Epidermal melanocyte (primary cell): ENCODE measurements at regions not wholly inside any gene's neighbourhood (a gene's known extent, or its start where the extent isn't known, plus 50 kb on each side); places are given as distances from the start of the nearest gene placed in this dataset.
"Not testable (repeated sequence)": the region's sequence is repeated elsewhere in the genome, so short reads cannot be mapped to it uniquely, and the experiment has no call there.

Experiments
- DNase-seq: peaks from one replicate; pipeline ENCODE4 v3.0.0; 2011; ENCODE audit warnings: low spot score; ENCODE audit not compliant: insufficient read length

DNA sequence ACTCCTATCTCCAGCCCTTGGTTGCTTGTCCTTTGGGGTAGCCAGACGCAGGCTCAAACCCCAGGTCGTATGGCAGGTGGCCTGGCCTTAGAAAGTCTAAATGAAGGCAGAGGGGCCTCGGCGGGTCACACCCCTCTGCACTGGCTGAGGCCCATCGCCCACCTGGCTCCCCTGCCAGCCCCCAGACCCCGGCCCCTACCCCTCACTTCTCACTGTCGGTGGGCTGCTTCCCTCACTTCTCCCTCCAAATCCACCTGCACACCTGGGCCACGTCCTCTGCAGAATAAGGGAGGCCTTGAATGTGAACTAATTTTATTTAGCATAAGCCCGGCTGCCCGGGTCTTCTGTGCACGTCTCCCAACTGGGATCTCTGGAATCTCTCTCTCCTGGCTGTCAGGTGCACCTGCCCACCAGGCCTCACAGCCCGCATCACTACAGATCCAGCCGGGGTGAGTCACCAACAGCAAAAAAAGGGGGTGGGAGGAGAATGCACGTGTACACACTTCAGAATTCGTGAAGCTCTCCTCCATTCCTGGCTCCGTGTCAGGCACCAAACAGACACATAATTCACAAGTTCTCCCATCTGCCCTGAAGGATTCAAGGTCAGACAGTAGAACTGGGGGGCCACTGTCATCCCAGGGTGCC lies 107.5 kb upstream of the SIM2 start:
- no peak for DNase-seq

DNA sequence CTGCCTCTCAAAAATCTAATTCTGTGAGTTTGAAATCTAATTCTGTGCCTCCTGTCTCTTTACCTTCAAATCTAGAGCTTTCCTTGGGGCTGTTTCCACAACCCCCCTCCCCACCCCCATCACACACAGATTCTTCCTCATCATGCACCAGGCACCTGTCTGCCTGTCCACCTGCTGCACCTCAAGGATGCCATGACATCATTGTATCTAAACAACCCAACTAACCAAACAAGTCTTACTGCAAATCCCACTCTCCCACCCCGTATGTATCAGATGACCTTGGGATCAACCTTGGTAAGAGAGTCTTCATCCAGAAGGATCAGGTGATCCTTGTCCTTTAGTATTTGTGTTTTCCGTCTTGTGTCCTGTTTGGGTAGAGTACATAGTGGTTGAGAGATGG lies 102.7 kb upstream of the SIM2 start:
- DNase-seq, result no peak

DNA sequence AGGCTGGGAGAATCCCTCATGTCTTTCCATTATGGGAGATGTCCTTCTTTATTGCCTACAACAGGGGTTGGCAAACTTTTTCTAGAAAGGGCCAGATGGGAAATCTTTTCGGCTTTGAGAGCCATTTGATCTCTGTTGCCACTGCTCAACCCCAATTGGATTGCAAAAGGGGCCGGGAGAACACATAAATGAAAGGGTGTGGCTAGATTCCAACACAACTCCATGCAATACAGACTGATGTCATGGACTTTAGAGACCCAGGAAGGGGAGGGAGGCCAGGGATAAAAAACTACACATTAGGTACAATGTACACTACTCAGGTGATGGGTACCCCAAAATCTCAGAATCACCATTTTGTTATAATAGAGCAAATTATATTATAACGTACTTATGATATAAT lies 97.6 kb upstream of the SIM2 start:
- DNase-seq, result no peak

DNA sequence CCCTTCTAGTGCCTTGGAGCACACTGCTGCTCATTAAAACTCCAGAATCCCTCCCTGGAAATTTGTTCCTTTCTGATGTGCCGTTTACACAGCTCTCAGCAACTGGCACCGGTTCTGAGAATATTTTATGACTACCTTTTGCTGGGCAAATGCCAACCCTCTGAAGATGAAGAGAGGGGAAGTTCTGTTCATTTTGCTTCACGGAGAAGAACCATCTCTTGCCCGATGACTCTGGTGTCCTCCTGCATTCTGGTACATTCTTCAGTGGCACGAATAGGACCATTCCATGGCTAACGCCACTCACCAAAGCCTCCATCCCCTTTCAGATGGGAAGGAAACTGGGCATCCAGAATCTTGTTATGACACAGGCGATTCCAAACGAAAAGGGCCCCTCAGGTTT lies 96.2 kb upstream of the SIM2 start:
- DNase-seq, result no peak

DNA sequence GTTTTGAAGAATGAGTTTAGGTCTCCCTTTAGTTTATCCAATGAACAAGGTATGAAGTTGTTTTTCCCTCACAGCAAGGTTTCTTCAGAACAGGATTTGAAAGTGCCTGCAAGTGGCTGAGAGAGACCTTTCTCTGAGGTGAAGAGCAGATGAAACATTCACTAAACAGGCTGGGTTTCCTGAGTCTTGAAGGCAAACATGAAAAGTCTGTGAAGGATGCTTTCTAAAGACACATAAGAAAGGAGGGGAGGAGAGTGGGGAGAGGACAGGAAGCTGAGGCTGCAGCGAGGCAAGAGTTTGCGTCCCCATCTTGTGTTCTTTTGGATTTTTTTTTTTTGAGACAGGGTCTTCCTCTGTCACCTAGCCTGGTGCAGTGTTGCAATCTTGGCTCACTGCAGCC lies 95.7 kb upstream of the SIM2 start:
- no peak for DNase-seq

DNA sequence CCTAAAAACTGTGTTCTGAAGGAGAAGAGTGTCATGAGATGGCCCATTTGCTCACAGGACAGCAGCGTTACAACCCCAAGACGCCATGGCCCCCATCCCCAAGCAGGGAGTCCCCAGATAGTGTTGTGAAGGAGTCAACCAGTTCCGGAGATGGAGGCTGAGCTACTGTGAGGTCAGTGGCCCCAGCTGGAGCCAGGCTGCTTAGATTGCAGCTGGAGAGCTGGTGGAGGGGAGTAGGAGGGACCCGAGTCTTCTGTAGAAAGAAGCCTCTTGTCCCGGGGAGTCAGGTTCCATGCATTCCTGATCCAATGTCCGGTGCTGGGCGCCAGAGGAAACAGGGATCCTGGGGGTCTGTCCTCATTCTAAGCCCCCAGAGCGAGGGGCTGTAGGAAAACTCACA lies 93.5 kb upstream of the SIM2 start:
- DNase-seq, result no peak

DNA sequence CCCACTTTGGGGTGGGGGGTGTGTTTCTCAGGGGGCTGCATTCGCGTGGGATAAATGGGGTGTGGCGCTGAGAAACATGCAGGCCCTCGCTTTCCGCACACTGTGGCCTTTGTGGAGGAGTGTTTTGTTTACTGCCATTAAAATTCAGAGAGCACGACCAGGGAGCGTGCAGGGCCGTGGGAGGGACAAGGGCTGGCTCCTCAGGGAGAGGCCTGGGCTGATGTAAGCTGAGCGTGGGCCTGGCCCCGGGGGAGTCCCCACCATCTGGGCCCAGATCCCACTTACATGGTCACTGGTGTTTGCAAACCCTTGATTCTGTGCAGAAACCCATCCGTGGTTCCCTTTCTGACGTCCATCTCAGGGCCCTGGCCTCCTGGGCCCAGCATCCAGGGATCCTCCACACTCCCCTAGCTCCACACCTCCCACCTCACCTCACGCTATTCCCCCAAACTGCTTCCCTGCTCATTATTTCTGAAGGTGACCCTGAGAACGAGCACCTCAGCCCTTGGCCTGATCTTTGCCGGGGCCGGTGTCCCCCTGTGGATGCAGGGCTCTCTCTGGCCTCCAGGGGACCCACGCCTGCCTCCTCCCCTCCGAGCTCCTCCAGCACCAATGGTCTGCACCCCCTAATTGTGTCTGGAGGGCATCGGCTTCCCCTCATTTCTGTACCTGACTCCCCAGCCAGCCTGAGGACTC lies 92.5 kb upstream of the SIM2 start:
- DNase-seq, result no peak

DNA sequence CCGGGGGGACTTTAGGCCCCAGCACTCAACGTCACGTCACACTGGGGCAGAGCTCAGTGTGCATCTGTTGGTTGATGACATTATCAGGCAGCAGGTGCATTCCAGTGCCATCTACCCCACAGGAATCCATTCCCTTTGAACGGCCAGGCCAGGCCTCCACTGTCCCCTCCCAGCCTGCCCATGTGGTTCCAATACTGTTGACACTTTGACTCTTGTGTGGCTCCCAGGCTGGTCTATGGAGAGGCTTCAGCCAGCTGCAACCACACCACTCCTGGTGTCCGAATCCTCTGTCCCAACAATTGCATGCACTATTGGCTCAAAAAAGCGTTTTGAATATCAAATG lies 92.0 kb upstream of the SIM2 start:
- DNase-seq, result no peak

DNA sequence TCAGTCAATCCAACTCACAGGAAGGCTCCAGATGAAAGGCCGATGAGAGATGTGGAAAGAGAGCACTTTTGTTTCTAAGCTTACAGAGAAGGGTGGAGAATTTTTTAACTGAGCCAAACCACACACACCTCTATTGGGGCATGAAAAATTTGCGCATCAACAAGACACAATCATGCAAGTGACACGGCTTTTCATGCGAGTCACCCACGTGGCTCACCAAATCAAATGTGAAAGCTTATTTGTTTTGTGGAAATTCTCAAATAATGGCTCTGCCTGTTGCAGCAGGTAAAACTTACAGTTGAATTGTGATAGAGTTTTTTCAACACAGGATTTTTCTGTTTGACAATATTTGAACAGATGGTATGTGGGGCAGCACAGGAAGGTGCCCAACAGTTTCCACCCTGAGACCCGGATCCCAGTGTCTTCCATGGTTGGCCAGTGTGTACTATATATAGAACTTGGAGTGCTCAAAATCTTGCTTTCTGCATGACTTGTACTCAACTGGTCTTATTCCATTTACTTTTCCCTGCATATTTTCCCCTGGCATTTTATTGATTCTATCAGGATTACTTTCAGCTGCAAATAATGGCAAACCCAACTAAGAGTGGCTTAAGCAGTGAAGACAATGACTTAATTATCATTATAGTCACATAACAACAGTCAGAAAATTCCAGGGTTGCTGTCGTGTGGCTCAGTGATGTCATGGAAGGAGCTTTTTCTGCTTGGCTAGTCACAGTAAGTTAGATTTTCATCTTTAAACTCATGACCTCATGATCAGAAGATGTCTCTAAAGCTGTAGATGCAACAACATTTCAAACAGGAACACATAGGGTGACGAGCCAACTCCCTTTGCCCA lies 90.6 kb upstream of the SIM2 start:
- DNase-seq, result no peak

DNA sequence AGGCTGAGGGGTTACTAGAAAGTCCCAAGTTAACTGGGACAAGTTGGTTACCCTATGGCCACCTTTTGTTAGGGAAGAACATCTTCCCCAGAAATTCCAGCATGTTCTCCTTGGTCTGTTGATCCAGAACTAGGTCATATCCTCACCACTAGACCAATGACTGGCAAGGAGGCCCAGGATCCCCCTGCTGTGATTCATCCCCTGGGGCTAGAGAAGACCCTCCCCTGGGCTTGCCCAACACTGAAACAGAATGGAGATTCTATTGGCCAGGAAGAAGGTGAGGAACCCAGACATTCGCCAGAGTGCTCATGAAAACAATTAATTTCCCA lies 90.1 kb upstream of the SIM2 start:
- no peak for DNase-seq

DNA sequence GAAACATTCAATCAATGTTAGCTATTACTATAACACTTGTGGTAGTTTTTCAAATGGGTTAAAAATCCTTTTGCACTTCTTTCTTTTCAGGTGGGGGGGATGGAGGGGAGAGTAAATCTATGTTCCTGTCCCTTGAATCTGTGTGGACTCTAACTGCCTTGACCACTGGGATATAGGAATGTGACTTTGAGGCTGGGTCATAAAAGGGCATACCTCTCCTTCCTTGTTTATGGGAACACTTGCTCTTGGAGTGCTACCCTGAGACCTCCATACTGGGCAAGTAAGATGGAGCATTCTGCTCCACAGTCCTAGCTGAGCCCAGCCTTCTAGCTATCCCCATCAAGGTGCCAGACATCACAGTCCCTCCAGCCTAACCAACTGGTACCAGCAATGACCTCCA lies 89.3 kb upstream of the SIM2 start:
- no peak for DNase-seq

DNA sequence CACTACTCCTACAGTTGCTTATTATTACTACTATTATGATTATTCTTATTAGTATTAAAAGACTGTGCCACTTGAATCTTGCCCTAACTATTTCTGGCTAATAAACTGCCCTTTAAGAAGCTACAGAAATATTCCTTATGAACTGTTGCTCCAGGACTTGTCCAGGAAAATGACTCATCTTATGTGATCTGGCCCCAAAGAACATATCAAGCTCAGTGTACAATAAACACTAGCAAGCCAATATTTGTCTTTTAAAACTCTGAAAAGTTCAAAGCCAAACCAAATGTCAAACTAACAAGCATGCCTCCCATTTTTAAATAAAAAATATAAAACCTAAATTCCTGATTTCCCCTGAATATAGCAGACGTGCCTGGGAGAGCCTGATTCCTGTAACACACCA lies 88.7 kb upstream of the SIM2 start:
- no peak for DNase-seq

DNA sequence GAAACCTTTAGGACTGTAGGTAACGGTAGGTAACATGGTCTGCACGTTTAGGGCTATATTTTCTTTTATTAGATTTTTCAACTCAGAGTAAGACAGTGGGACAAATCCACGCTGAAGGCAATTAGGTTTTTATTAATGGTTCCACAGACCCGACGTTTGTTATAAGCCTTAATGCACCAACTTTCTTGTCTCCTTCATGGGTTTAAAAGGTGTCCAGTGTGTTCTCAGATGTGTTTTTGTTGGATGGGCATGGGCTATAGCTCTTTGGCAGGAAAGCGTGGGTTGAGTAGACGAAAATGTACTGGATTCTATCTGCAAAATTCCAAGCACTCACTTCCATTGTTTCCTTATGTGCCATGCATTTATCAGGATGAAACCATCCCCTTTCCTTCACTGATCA lies 88.0 kb upstream of the SIM2 start:
- no peak for DNase-seq

DNA sequence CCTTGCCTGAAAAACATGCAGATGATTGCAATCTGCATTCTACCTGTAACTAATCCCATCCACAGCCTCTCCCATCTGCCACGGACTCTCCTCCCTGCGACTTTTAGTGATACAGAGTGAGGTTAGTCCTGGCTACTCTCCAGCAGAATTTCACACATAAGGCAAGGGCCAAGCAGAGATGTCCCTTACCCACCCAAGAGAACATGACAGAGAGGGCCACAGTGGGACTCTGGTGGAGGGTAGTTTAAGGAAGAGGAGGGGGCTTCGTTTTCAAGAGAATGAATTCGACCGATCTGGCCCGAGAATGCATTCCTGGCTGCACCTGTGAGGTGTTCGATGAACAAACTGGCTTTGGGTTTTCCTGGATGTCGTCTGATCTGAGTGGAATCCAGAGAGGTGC lies 87.5 kb upstream of the SIM2 start:
- DNase-seq, result no peak

DNA sequence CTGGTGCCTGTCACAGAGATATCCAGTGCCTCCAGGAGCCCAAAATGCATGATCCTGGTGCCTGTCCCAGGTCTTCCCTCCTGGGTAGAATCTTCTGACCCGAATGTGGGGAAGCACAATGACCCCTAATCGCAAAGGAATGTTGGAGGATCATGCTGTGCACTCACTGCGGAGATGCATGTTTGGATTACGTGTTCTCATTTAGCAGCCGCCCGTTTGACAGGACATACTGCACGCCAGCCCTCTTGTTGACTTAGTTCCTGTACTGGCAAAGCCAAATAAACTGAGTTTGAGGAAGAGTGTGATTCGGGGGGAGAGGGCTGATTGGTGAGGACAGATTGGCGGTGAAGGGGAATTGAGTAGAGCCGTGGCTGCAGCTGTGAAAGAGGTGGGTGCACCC lies 85.9 kb upstream of the SIM2 start:
- no peak for DNase-seq

DNA sequence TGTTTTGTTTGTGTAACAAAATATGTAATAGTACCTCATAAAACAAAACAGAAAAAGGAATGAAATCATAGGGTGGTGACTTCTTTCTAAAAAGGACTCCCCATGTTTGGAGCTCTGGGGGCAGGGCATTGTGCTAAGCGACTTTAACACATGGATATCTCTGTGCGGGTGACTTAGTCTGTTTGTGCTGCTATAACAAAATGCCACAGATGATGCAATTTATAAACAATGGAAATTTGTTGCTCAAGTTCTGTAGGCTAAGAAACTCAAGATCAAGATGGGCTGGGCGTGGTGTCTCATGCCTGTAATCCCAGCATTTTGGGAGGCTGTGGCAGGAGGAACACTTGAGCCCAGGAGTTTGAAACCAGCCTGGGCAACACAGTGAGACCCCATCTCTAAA lies 85.4 kb upstream of the SIM2 start:
- DNase-seq, result no peak

DNA sequence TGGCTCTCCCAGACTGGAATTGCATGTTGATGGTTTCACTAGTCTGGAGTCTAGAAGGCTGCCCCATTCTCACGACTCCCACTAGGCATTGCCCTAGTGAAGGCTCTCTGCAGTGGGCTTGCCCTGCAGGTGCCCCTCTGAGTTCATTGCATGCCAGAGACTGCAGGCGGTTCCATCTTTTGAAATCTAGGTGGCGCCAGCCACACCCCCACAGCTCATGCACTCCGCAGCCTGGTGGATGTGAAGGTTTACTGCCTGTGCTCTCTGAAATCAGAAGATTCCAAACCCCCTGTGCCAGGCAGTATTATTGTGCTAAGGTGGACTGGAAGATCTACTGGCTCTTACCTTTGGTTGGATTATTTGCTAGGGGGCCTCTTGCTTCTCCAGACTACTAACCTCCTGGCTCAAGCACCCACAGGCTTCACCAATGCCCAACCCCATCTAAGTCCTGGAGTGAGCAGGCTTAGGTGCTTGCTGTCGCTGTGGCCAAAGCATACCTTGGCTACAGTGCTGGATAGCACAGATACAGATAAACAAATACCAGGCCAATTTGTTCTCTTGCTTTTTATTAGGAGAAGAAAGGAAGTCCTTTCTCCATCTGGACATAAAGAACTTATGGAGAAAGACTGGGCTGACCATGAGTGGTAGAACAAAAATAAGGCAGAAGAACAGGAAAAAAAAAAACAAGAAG lies 83.5 kb upstream of the SIM2 start:
- DNase-seq, result no peak

DNA sequence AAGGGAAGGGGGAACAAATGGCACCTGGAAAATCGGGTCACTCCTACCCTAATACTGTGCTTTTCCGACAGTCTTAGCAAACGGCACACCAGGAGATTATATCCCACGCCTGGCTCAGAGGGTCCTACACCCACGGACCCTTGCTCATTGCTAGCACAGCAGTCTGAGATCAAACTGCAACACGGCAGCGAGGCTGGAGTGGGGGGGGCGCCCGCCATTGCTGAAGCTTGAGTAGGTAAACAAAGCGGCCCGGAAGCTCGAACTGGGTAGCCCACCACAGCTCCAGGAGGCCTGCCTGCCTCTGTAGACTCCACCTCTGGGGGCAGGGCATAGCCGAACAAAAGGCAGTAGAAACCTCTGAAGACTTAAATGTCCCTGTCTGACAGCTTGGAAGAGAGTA lies 82.1 kb upstream of the SIM2 start:
- not testable (repeated sequence) for DNase-seq

DNA sequence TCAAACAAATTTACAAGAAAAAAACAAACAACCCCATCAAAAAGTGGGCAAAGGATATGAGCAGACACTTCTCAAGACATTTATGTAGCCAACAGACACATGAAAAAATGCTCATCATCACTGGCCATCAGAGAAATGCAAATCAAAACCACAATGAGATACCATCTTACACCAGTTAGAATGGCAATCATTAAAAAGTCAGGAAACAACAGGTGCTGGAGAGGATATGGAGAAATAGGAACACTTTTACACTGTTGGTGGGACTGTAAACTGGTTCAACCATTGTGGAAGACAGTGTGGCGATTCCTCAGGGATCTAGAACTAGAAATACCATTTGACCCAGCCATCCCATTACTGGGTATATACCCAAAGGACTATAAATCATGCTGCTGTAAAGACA lies 77.1 kb upstream of the SIM2 start:
- not testable (repeated sequence) for DNase-seq

DNA sequence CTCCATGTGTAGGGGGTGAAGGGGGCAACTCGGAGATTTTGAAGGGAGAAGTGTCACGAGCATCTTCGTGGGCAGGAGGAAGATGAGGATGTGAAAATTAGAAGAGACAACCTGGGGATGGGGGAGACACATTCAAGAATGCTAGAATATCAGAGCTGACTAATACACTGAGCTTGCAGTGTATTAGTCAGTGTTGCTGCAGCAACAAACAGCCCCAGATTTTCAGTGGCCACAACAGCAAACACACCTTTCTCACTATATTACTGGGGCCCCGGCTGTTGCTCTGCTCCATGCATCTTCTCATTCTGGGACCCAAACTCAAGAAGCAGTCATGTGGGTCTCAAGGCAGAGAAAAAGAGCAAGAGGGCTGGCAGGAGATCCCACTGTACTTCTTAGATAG lies 74.8 kb upstream of the SIM2 start:
- no peak for DNase-seq

DNA sequence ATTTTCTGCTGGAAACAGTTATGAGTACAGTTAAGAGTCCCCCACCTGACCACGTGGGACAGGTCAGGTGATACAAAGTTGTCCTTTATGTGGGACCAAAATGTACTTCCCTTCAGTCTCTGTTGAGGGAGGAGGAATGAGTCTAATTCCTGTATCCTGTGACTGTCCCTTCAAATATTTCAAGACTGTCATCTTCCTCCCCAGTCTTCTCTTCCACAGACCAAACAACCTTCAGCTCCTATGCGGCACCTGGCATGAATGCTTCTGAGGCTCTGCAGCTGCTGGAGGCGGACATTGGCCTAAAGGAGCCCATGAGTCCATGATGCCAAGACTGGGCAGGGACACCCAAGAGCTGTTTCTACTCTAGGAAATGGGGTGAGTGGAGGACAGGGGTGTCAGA lies 72.1 kb upstream of the SIM2 start:
- DNase-seq, result no peak

DNA sequence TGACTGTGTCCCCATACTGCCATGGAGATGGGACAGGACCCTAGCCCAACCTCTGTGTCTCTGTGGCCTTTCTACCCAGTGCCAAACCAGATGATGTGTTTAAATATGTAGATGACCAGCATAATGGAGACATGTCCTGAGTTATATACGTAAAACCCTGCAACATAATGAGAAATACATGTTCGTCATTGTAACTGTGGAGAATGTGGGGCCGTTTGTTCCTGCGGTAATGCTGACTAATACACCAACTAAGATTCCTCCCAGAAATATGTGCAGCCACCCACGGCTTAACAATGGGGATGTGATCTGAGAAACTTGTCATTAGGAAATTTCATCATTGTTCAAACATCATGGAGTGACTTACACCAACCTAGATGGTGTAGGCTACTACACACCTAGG lies 71.7 kb upstream of the SIM2 start:
- no peak for DNase-seq
